IPS-18a (cell line): ENCODE measurements at regions not wholly inside any gene's neighbourhood (a gene's known extent, or its start where the extent isn't known, plus 50 kb on each side); places are given as distances from the start of the nearest gene placed in this dataset.

Experiments
- H3K27ac ChIP-seq: one replicate; pipeline ENCODE4 v1.5.1; 2013; ENCODE audit warnings: low read length
- H3K27me3 ChIP-seq: one replicate; pipeline ENCODE4 v1.6.1; 2013; ENCODE audit warnings: mild to moderate bottlenecking, low read length; ENCODE audit not compliant: control insufficient read depth, insufficient read depth
- H3K36me3 ChIP-seq: one replicate; pipeline ENCODE4 v1.6.1; 2013; ENCODE audit warnings: low read depth, low read length; ENCODE audit not compliant: control insufficient read depth
- H3K4me1 ChIP-seq: one replicate; pipeline ENCODE4 v1.6.1; 2013; ENCODE audit warnings: low read depth, low read length; ENCODE audit not compliant: control insufficient read depth
- H3K4me3 ChIP-seq: one replicate; pipeline ENCODE4 v1.5.1; 2013; ENCODE audit warnings: low read length
- H3K9ac ChIP-seq: one replicate; pipeline ENCODE4 v1.6.1; 2013; ENCODE audit warnings: mild to moderate bottlenecking, low read length, moderate library complexity
- H3K9me3 ChIP-seq: one replicate; pipeline ENCODE4 v1.6.1; 2013; ENCODE audit warnings: low read depth, low read length; ENCODE audit not compliant: control insufficient read depth

GRCh38 chr3:175911937-175912336 is 1052.8 kb downstream of the NAALADL2 start:
- no peak overlapping the region for H3K9ac ChIP-seq
- H3K27ac ChIP-seq, result no peak overlapping the region
- H3K4me1 ChIP-seq, result no peaks in the 10 kb centered on the region
- no peak overlapping the region for H3K4me3 ChIP-seq
- no peaks in the 10 kb centered on the region for H3K9me3 ChIP-seq
- H3K36me3 ChIP-seq, result no peaks in the 10 kb centered on the region
- H3K27me3 ChIP-seq, result no peaks in the 10 kb centered on the region

- no peaks in the 10 kb centered on the region for H3K36me3 ChIP-seq
- no peak overlapping the region for H3K27ac ChIP-seq
- H3K9ac ChIP-seq, result no peak overlapping the region
- H3K4me3 ChIP-seq, result no peak overlapping the region
- H3K9me3 ChIP-seq, result no peaks in the 10 kb centered on the region
- no peaks in the 10 kb centered on the region for H3K27me3 ChIP-seq
- H3K4me1 ChIP-seq, result peaks cover 6% of the 10 kb centered on the region
These were observed 1043.1 kb downstream of the NAALADL2 start for GRCh38 chr3:175902226-175902625.

GRCh38 chr3:175898194-175898593 is 1039.1 kb downstream of the NAALADL2 start:
- Histone ChIP-seq H3K9ac (no peak overlapping the region), H3K36me3 (no peaks in the 10 kb centered on the region), H3K9me3 (no peaks in the 10 kb centered on the region), H3K4me1 (peaks cover 6% of the 10 kb centered on the region), H3K27me3 (no peaks in the 10 kb centered on the region), H3K27ac (no peak overlapping the region), H3K4me3 (no peak overlapping the region)

GRCh38 chr3:175896655-175897054 is 1037.5 kb downstream of the NAALADL2 start:
- Histone ChIP-seq H3K36me3 (no peaks in the 10 kb centered on the region), H3K4me1 (peaks cover 6% of the 10 kb centered on the region), H3K27me3 (no peaks in the 10 kb centered on the region), H3K9ac (no peak overlapping the region), H3K9me3 (no peaks in the 10 kb centered on the region), H3K4me3 (no peak overlapping the region), H3K27ac (no peak overlapping the region)

- Histone ChIP-seq H3K4me1 (peaks cover 1% of the 10 kb centered on the region), H3K27ac (no peak overlapping the region), H3K9ac (no peak overlapping the region), H3K36me3 (no peaks in the 10 kb centered on the region), H3K27me3 (no peaks in the 10 kb centered on the region), H3K4me3 (no peak overlapping the region), H3K9me3 (no peaks in the 10 kb centered on the region)
These were observed 1036.6 kb downstream of the NAALADL2 start for GRCh38 chr3:175895731-175896130.

GRCh38 chr3:175893566-175893965 is 1034.4 kb downstream of the NAALADL2 start:
- H3K27me3 ChIP-seq, result no peaks in the 10 kb centered on the region
- H3K4me1 ChIP-seq, result no peaks in the 10 kb centered on the region
- H3K4me3 ChIP-seq, result no peak overlapping the region
- H3K9me3 ChIP-seq, result no peaks in the 10 kb centered on the region
- H3K9ac ChIP-seq, result no peak overlapping the region
- H3K36me3 ChIP-seq, result no peaks in the 10 kb centered on the region
- no peak overlapping the region for H3K27ac ChIP-seq

- no peaks in the 10 kb centered on the region for H3K27me3 ChIP-seq
- H3K9ac ChIP-seq, result no peak overlapping the region
- H3K9me3 ChIP-seq, result no peaks in the 10 kb centered on the region
- H3K4me3 ChIP-seq, result no peak overlapping the region
- H3K36me3 ChIP-seq, result no peaks in the 10 kb centered on the region
- no peaks in the 10 kb centered on the region for H3K4me1 ChIP-seq
- no peak overlapping the region for H3K27ac ChIP-seq
These were observed 1030.9 kb downstream of the NAALADL2 start for GRCh38 chr3:175890066-175890465.

GRCh38 chr3:175885231-175885766 is 1026.2 kb downstream of the NAALADL2 start:
- H3K9me3 ChIP-seq, result no peaks in the 10 kb centered on the region
- no peaks in the 10 kb centered on the region for H3K4me1 ChIP-seq
- H3K4me3 ChIP-seq, result no peak overlapping the region
- no peaks in the 10 kb centered on the region for H3K27me3 ChIP-seq
- no peak overlapping the region for H3K27ac ChIP-seq
- no peak overlapping the region for H3K9ac ChIP-seq
- no peaks in the 10 kb centered on the region for H3K36me3 ChIP-seq

GRCh38 chr3:175879417-175879816 is 1020.3 kb downstream of the NAALADL2 start:
- Histone ChIP-seq H3K9me3 (no peaks in the 10 kb centered on the region), H3K9ac (no peak overlapping the region), H3K27me3 (no peaks in the 10 kb centered on the region), H3K27ac (no peak overlapping the region), H3K36me3 (no peaks in the 10 kb centered on the region), H3K4me1 (no peaks in the 10 kb centered on the region), H3K4me3 (no peak overlapping the region)

GRCh38 chr3:175869404-175869803 is 1010.3 kb downstream of the NAALADL2 start:
- Histone ChIP-seq H3K4me1 (no peaks in the 10 kb centered on the region), H3K9ac (no peak overlapping the region)

GRCh38 chr3:175868626-175869025 is 1009.5 kb downstream of the NAALADL2 start:
- H3K4me3 ChIP-seq, result no peak overlapping the region
- H3K4me1 ChIP-seq, result no peaks in the 10 kb centered on the region
- no peak overlapping the region for H3K27ac ChIP-seq
- H3K27me3 ChIP-seq, result no peaks in the 10 kb centered on the region
- H3K36me3 ChIP-seq, result no peaks in the 10 kb centered on the region
- no peak overlapping the region for H3K9ac ChIP-seq
- H3K9me3 ChIP-seq, result no peaks in the 10 kb centered on the region

More at GRCh38 chr3:175869404-175869803, 1010.3 kb downstream of the NAALADL2 start:
- no peak overlapping the region for H3K4me3 ChIP-seq
- H3K27me3 ChIP-seq, result no peaks in the 10 kb centered on the region
- H3K9me3 ChIP-seq, result no peaks in the 10 kb centered on the region
- no peaks in the 10 kb centered on the region for H3K36me3 ChIP-seq
- no peak overlapping the region for H3K27ac ChIP-seq

GRCh38 chr3:175865724-175866123 is 1006.6 kb downstream of the NAALADL2 start:
- Histone ChIP-seq H3K4me3 (no peak overlapping the region), H3K27me3 (no peaks in the 10 kb centered on the region), H3K4me1 (no peaks in the 10 kb centered on the region), H3K36me3 (no peaks in the 10 kb centered on the region), H3K27ac (no peak overlapping the region), H3K9ac (no peak overlapping the region), H3K9me3 (no peaks in the 10 kb centered on the region)
